OCI-LY1 (cell line): ENCODE measurements at regions not wholly inside any gene's neighbourhood (a gene's known extent, or its start where the extent isn't known, plus 50 kb on each side); places are given as distances from the start of the nearest gene placed in this dataset.
"Not testable (repeated sequence)": the region's sequence is repeated elsewhere in the genome, so short reads cannot be mapped to it uniquely, and the experiment has no call there.

ENCODE experiments used
- H2AFZ ChIP-seq: fragments of 200-600 bp; sonication (generic), shearing (Covaris generic); 2 replicates; pipeline ENCODE4 v1.6.0; 2014; ENCODE audit warnings: antibody characterized with exemption, mild to moderate bottlenecking, low read length
- H3F3A ChIP-seq: fragments of 200-600 bp; sonication (generic), shearing (Covaris generic); 2 replicates; pipeline ENCODE4 v1.6.0; 2014; ENCODE audit warnings: mild to moderate bottlenecking, antibody characterized with exemption, low read length, moderate library complexity; ENCODE audit not compliant: insufficient read depth
- H3K27ac ChIP-seq: fragments of 200-600 bp; sonication (generic); 2 replicates; pipeline ENCODE4 v1.5.1; 2014; ENCODE audit warnings: low read length, mixed run types, mild to moderate bottlenecking, low read depth; ENCODE audit not compliant: poor library complexity, severe bottlenecking
- H3K27me3 ChIP-seq: fragments of 200-600 bp; sonication (generic); 2 replicates; pipeline ENCODE4 v1.6.0; 2014; ENCODE audit warnings: antibody characterized with exemption, mild to moderate bottlenecking, low read length, moderate library complexity; ENCODE audit not compliant: insufficient read depth
- H3K36me3 ChIP-seq: fragments of 200-600 bp; sonication (generic); 2 replicates; pipeline ENCODE4 v1.6.1; 2014; ENCODE audit warnings: mild to moderate bottlenecking, antibody characterized with exemption, low read length, moderate library complexity, mixed read lengths; ENCODE audit not compliant: insufficient read depth
- H3K4me1 ChIP-seq: fragments of 200-600 bp; sonication (generic); 2 replicates; pipeline ENCODE4 v1.5.1; 2014; ENCODE audit warnings: mild to moderate bottlenecking, low read length, moderate library complexity; ENCODE audit not compliant: insufficient read depth, severe bottlenecking
- H3K4me2 ChIP-seq: fragments of 200-600 bp; sonication (generic), shearing (Covaris generic); 2 replicates; pipeline ENCODE4 v1.6.1; 2014; ENCODE audit warnings: low read length
- H3K4me3 ChIP-seq: fragments of 200-600 bp; sonication (generic); 2 replicates; pipeline ENCODE4 v1.5.1; 2014; ENCODE audit warnings: low read length, low read depth, mild to moderate bottlenecking, mixed read lengths; ENCODE audit not compliant: poor library complexity, severe bottlenecking
- H3K79me2 ChIP-seq: fragments of 200-600 bp; shearing (Covaris generic); 2 replicates; pipeline ENCODE4 v1.6.1; 2016; ENCODE audit warnings: mixed run types, low read length, mixed read lengths; ENCODE audit not compliant: insufficient read depth
- H3K9ac ChIP-seq: fragments of 200-600 bp; sonication (generic), shearing (Covaris generic); 2 replicates; pipeline ENCODE4 v1.6.1; 2014; ENCODE audit warnings: mild to moderate bottlenecking, low read length, mixed read lengths
- H3K9me2 ChIP-seq: fragments of 200-600 bp; sonication (generic), shearing (Covaris generic); 2 replicates; pipeline ENCODE4 v1.6.1; 2014; ENCODE audit warnings: low read depth, mild to moderate bottlenecking, low read length, mixed read lengths
- H3K9me3 ChIP-seq: fragments of 200-600 bp; shearing (Covaris generic); 2 replicates; pipeline ENCODE4 v1.6.1; 2014; ENCODE audit warnings: low read length, mixed read lengths
- H4K20me1 ChIP-seq: fragments of 200-600 bp; sonication (generic), shearing (Covaris generic); 2 replicates; pipeline ENCODE4 v1.6.0; 2016; ENCODE audit warnings: mild to moderate bottlenecking, low read length; ENCODE audit not compliant: insufficient read depth

DNA sequence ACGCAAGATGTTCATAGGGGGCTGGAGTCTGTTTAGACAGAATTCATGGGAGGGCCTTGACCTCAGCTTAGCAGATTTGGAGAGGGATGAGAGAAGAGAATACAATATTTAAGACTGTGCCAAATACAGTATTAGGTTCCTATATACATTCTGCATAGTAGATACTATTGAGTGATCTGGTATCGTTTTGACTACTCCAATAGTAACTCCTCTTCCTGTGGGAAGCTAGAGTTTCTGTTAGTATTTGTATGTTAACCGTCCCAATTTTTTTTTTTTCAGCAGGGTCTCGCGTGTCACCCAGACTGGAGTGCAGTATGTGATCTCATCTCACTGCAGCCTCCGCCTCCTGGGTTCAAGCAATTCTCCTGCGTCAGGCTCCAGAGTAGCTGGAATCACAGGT is 65.2 kb upstream of the FAM153A start:
- H3K9me3 ChIP-seq, H3K4me1 ChIP-seq, H3K9me2 ChIP-seq, H3K79me2 ChIP-seq, H3K4me3 ChIP-seq, H3K9ac ChIP-seq, H3F3A ChIP-seq, H3K27me3 ChIP-seq, H3K27ac ChIP-seq, H2AFZ ChIP-seq, H4K20me1 ChIP-seq, H3K36me3 ChIP-seq, H3K4me2 ChIP-seq: not testable (repeated sequence)

DNA sequence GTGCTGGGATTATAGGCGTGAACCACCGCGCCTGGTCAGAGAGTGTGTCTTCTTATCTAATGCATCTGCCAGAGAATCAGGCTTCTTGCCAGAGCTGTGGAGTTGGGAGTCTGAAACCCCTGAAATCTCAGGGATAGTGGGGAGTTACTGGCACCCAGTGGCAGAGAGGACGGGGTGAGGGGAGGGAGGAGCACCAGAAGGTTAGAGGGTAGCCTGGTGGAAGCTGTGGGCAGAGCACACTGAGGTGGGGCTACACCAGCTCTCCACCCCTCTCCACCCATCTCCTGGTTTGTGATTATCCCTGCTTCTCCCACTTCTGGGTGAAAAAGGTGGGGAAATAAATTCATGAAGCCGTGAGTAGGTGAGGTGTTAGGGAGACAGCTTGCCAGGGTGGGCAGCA is 63.9 kb upstream of the FAM153A start:
- H3K27ac ChIP-seq, H3K79me2 ChIP-seq, H3K27me3 ChIP-seq, H3K9me2 ChIP-seq, H3K4me1 ChIP-seq, H3K36me3 ChIP-seq, H3F3A ChIP-seq, H3K9ac ChIP-seq, H3K9me3 ChIP-seq, H3K4me2 ChIP-seq, H4K20me1 ChIP-seq, H2AFZ ChIP-seq, H3K4me3 ChIP-seq: not testable (repeated sequence)

DNA sequence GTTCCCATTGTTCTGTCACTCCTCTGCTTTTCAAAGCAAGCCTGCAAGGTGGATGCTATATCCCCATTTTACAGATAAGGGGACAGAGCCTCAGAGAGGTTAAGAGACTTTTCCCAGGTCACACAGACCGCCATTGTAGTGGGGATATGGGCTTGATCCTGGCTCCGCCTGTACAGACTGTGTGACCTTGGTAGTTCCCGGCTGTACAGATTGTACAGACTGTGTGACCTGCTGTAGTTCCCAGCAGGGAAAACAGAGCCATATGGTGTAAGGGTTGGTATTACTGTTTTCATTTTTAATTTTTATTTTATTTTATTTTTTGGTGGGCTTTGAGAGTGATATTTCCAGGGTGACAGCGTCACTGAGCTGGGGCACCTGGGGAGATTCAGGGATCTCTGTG is 63.2 kb upstream of the FAM153A start:
- not testable (repeated sequence) for H3K4me1 ChIP-seq, H2AFZ ChIP-seq, H3K27me3 ChIP-seq, H3K79me2 ChIP-seq, H4K20me1 ChIP-seq, H3F3A ChIP-seq, H3K9me3 ChIP-seq, H3K9me2 ChIP-seq, H3K9ac ChIP-seq, H3K4me2 ChIP-seq, H3K36me3 ChIP-seq, H3K4me3 ChIP-seq, H3K27ac ChIP-seq

DNA sequence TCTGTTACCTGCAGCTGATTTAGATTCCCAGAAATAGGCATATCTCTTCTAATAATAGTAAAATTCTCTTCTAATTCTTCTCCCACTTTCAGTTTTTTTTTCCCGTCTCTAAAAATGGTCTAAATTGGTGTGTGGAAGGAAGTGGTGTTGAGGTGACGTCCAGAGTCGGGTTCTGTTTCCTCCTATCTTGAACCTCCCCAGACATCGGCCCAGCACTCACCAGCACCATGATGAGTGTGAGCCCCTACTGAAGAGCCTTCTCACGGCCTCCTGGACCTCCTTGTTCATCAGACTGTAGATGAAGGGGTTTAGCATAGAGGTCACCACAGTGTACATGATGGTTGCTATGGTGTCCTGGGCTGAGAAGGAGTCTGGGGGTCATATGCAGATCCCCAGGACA is 53.5 kb upstream of the FAM153A start:
- not testable (repeated sequence) for H3K4me2 ChIP-seq, H3K27me3 ChIP-seq, H3K4me3 ChIP-seq, H3K9ac ChIP-seq, H3F3A ChIP-seq, H3K79me2 ChIP-seq, H3K9me2 ChIP-seq, H2AFZ ChIP-seq, H3K9me3 ChIP-seq, H3K4me1 ChIP-seq, H3K27ac ChIP-seq, H3K36me3 ChIP-seq, H4K20me1 ChIP-seq
